ENCODE measurements at regions not wholly inside any gene's neighbourhood (a gene's known extent, or its start where the extent isn't known, plus 50 kb on each side); places are given as distances from the start of the nearest gene placed in this dataset.
"Not testable (repeated sequence)": the region's sequence is repeated elsewhere in the genome, so short reads cannot be mapped to it uniquely, and the experiment has no call there.

DNA sequence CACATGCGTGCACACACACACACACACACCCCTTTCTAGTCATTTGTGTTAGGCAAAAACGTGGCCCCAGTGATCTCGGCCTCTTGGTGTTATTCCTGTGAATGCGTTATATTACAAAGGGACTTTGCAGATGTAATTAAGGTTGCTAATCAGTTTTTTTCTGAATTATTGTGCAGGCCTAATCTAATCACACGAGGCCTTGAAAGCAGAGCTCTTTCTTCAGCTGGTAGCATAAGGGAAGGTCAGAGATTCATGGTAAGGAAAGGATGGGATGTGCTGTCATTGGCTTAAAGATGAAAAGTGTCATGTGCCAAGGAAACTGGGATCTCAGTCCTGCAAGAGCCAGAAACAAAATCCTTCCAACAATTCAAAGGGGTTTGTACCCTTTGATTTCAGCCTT is 113.4 kb upstream of the ELAC2 start:
- no peak for DNase-seq

DNA sequence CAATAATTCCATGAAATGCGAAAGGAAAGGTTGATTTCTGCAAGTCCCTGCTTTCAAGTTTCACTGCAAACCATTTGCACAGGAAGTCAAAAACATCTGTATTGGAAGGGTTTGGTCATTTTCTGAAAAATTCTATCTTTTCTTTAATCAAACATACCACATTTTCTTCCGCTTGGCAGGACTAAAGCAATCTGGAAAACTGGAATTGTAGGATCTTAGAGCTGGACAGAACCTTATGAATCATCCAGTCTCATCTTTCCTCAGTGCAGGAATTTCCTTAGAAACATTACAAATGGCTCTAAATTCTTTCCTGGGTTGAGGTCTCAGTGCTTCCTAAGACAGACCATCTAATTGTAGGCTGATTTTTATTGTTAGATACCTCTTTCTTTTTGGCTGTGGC is 111.5 kb upstream of the ELAC2 start:
- DNase-seq: no peak

DNA sequence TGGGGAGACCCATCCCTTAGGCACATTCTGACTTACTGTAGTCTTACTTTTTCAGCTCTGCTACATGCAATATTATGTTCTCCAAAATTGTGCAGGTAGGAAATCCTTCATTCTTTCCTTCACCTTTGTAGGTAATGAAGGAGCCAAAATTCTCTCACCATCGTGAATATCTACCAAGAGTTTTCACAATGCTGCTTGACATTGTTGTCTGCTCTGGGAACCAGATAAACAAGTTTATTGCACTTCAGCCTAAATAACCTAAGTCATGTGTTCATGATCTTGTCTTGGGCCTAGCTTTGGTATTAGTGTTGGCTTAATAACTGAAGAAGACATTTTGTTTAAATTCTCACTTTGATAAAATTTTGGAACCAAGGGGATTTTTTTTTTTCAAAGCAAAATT is 110.8 kb upstream of the ELAC2 start:
- DNase-seq: no peak

DNA sequence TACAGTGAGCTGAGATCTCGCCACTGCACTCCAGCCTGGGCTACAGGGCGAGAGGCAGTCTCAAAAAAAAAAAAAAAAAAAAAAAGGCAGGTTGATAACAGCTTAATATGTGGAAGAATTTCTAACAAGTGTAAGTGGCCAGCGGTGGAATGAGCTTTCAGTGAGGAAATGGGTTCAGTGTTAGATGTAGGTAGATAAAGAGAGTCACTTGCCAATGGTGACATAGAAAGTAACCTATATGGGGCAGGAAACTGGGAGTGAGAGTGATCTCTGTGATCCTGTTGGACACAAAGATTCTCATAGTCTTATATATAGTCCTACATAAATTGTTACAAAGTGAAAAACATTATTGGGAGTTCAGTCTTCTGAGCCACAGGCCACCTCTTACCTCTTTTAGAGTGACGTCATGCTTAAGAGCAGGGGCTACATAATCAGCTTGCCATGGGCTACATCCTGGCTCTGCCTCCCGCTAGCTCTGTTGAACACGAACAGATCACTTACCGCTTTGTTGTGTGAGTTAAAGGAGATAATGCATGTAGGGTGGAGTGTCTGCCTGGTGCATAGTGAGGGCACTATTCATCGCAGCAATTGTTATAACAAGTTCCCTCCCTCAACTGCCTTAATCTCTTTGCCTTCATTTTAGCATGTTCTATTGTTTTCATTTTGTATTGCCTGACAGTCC is 110.2 kb upstream of the ELAC2 start:
- no peak for DNase-seq

DNA sequence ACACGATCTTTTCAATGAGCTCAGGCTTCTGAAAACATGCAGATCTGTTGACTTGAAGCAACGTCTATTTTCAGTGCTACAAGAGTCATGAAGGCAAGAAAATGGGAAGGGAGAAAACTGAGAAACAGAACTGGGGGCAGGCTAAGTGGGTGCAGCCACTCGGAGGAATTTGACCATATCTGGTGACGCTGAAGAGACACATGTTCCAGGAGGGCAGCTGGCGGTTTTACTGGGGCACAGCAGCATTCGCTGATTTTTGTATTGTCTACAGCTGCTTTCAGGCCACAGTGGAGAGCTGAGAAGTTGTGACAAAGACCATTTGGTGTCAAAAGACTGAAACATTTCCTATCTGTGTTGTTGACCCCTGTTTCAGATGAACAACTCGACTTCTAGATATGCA is 103.0 kb upstream of the ELAC2 start:
- DNase-seq: no peak

DNA sequence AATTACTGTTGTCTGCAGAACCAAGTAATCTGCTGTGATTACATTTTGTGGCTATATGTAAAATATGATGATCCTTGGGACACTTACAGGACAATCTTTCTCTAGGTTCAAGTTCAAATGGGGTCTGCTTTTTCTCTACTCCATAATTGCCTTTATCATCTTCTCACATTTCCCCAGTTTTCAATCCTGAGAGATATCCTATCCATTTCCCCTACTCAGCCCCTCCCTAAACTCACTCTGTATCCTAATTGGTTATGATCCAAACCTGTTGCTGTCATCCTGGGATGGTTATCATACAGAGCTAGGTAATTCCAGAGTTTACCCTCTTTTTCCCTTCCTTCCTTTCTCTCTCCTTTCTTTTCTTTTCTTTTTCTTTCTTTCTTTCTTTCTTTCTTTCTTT is 100.5 kb upstream of the ELAC2 start:
- DNase-seq: no peak

DNA sequence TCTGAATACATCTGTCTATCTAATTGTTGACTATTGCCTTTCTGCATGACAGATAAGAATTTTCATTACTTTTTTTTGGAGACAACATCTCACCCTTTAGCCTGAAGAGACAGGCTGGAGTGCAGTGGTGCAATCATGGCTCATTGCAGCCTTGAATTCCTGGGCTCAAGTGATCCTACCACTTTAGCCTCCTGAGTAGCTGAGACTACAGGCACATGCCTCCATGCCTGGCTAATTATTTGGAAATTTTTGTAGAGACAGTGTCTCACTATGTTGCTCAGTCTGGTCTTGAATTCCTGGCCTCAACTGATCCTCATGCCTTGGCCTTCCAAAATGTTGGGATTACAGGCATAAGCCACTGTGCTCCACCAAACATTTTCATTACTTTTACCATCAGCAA is 99.8 kb upstream of the ELAC2 start:
- DNase-seq: no peak

DNA sequence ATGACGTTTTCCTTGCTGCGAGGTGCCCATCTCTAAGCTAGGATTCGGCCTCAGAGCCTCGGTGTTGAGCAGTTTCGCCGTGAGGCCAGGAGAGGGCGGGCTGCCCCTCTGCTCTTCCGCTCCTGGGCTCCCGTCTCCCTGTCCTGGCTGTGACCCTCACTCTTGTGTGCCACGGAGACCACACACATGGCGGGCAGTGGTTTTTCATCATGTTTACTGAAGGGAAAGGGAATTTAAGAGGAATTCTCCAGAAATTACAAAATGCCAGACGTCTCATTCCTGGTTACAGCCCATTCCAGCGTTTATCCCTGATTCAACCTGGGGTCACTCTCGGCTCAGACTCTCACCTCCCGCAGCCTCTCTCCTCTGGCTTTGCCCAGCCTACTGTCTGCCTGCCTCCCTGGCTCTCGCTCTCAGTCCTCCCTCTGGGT is 96.8 kb upstream of the ELAC2 start:
- no peak for DNase-seq

DNA sequence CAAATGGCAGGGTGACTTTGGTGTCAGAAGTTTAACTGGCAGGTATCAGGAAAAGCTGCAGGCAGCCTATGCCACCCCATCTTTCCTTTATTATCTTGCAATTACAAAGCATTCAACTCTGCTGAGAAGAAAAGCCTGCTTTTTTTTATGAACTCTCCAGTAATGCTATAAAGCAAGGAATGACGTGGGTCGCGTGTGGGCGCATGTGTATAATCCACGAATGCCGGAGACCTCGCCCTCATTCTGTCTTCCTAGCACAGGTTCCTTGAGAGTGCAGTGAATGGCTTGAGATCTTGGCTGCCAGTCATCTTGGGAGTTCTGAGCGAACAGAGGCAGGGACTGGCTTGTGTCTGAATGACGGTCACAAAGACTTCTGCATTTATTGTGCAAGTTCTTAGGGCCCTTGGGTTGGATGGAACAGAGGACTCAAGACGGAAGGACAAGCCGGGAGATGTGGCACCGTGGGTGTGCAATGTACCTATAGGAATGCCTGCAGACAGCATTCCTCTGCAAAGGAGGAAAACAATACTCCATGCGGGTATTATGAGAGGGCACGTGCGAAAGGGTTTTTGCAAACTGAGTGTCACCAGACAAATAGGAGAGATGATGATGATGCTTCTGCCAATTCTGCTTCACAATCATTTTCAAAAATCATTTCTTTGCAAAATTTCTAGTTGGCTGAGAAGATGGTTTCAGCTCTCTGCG is 96.1 kb upstream of the ELAC2 start:
- no peak for DNase-seq

DNA sequence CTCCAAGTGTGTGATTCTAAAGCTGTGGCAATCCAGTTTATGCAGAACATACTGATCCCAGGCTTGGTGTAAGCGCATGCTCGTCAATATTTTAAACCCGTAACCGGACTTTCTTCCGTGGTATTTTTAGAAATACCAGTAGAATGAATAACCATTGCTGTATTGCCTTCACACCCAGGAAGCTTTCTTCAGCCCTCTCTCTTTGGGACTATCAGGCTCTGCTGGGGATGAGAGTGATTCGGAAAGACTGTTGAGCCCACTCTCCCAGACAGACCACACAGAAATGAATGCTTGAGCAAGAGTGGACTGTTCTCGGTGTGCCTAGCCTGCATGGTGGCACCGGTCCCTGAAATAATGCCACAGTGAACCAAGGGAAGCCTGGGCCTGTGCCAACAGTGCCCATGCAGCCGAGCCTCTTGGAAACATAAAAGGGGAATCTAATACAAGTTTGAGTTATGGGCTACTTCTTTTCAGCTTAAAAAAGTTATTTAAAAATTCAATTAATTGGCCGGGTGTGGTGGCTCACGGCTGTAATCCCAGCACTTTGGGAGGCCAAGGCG is 89.9 kb upstream of the ELAC2 start:
- DNase-seq: no peak

DNA sequence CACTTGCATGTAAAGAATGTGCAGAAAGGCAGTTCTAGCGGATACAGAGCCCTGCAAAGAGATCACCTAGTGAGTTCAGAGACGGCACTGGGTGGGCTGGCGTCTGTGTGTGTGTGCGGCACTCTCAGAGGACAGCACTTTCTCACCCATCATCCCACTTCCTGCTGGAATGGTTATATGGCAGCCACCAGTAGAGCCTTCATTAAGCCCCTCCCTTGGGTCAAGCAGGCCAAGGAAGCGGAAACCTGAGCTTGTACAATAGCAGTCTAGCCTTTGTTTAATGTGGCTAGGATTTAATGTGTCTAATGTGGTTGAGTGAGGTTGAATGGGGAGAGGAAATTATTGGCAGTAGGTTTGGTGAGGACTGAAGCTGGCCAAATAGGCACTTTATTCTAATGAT is 88.3 kb upstream of the ELAC2 start:
- no peak for DNase-seq

DNA sequence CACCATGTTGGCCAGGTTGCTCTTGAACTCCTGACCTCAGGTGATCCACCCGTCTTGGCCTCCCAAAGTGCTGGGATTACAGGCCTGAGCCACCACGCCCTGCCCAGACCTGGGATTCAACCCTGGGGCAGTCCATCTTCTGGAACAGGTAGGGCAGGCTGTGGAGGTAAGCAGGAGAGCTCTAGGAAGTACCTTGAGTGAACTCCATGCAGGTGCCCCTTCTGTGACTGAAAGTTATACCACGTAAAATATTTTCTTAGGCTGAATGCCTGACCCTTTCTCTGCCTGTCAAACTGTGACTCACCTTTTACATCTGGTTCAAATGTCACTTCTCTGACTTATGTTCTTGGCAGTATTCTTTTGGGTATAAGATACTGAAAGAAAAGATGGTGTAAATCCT is 86.7 kb upstream of the ELAC2 start:
- DNase-seq: no peak

DNA sequence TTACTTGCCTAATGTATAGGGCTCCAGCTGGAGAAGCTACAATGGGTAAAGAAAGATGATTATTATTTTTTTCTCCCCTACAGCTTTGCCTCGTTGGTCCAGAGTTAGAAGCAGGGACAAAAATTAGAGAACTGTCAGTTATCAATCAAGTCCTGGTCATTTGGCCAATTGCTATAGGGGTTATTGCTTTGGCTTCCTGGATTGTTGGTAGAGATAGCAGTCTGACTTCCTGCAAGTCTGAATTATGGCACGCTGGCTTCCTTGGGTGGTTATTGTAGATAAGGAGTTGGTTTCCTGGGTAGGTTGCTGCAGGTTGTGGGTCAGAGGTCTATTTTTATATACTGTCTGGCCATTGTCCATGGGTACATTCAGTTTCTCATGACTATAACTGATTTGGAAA is 84.7 kb upstream of the ELAC2 start:
- DNase-seq: no peak

DNA sequence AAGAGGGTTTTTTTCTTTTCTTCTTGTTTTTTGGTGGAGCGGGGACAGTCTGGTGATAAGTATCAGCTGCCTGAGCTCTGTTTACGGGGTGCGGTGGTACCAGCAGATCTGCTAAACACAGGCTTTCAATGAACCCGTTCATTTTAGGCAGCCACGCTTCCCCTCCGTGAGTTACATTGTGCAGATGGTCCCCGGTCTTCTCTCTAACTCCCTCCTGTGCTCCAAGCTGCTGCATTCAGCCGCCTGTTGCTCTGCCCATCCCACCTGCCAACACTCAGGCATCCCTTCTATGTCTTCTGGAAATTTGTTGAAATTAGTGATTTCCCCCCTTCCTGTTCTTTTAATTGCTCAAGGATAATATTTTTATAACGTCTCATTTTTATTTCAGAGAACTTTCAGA is 82.1 kb upstream of the ELAC2 start:
- no peak for DNase-seq

DNA sequence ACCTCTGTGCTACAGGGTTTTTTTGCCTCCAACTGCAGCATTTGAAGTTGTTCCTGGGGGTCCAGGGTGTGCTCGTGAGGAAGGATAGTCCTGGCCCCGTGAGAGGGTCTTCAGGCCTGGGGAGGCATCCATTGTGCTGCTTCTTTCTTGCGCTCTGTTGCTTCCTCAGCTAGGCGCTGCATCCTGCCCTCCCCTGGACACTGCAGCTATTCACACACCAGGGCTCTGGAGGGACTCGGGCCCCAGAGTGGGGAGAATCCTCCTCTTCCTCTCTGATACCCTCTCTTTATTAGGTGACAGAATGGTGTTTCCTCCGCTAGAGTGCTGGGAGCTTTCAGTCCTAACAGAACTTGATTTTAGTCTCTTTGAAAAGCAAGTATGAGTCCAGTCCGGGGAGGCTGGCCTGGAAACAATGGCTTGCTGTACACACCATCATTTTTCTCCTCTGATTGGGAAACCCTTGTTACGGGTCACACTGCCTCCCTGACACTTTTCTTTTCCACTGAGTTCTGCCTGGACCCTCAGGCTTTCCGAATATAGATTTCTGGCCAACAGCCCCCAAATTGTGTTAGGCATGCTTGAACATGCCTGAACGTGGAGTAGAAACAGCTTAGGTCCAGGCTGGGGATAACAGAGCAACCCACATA is 81.4 kb upstream of the ELAC2 start:
- no peak for DNase-seq

DNA sequence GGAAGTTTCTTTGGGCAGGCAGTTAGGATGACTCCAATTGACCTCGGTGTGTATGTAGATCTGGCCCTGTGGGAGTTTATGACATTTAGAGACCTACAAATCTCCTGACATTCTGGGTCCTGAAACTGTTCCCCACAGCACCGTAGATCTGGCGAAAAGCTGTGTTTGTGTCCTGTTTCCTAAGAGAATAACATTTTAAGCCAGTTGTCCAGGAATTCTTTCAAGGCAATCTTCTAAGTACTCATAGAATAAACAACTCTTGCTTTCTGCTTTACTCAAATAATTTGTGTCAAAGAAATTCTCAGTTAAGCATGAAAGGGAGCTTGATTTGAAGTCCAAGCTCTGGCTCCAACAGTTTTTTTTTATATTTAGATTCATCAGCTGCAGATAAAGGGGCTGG is 78.5 kb upstream of the ELAC2 start:
- DNase-seq: no peak

DNA sequence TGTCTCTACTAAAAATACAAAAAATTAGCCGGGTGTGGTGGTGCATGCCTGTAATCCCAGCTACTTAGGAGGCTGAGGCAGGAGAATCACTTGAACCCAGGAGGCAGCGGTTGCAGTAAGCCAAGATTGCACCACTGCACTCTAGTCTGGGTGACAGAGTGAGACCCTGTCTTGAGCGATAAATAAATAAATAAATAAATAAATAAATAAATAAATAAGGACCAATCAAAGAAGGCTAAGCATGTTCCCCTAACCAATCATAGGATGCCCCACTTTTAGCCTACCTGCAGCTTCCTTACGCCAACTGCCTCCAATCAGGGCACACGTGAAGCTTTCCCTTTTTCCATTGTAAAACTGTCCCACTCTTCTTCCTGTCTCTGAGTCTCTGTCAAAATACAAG is 74.2 kb upstream of the ELAC2 start:
- not testable (repeated sequence) for DNase-seq

DNA sequence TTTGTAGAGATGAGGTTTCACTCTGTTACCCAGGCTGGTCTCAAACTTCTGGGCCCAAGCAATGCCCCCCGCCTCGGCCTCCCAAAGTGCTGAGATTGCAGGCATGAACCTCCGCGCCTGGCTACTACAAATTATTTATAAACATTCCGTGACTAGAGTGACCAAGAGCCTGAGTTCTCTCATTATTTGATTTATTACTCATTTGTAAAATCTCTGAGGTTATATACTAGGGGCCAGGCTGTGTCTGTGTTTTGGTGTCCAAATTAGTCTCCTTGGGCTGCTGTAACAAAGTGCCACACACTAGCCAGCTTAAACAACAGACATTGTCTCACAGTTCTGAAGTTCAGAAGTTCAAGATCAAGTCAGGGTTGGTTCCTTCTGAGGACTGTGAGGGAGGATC is 70.8 kb upstream of the ELAC2 start:
- DNase-seq: no peak

DNA sequence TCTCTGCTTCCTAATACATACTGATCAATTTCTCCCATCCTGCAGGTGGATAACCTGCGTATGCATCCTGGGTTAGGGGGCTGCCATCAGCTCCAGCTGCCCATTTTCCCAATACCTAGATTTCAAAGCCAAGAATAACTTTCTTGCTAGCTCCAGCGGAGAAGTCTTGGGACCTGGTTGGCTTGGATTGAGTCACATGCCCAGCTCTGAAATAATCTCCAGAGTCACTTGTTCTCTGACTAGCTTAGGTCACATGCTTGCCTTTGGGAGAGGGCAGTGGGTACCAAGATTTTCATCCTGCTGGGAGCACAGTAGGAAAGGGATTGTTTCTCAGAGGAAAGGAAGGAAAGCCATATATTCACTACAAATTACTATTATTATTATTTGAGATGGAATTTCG is 70.0 kb upstream of the ELAC2 start:
- no peak for DNase-seq

DNA sequence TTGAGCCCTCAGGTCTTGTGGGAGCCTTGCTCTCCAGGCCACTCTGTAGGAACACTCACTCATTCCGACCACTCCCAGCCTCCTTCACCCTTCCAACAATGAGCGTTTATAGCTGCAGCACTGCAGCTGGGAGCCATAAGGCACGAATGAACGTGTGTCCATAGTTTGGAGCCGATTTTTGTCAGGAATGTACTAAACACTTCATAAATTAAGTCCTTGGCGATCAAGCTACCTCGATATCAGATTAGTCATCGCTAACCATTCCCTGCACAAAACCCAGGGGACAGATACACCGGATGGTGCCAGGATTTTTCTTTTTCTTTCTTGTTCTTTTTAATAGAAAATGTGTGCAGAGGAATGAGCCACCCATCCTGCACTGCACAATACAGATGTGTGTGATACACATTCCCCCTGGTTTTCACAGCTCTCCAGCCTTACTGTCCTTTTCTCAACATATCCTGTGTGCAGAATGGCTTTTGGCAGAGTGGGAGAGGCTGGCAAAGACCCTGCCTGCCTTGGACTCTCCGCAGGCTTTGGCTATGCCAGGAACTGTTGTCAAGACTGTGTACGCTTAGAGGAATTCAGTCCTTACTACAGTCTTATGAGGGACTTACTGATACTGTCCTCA is 68.4 kb upstream of the ELAC2 start:
- no peak for DNase-seq

DNA sequence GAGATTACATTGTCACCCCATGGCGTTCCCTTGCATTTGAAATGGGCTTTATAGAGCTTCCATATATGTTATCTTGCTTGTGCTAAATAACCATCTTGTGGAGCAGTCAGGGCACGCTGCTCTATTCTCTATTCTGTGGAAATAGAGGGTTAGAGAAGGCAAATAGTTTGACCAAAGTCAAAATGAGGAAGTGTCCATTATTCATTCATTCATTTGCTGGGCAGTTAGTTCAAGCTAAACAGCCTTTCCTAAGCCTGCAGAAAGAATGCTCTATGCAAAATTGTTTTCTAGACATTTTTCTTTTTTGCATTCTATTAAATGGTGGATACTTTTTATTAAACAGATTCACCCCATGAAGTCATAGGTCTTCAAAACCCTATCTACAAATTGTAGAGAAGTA is 67.8 kb upstream of the ELAC2 start:
- no peak for DNase-seq

DNA sequence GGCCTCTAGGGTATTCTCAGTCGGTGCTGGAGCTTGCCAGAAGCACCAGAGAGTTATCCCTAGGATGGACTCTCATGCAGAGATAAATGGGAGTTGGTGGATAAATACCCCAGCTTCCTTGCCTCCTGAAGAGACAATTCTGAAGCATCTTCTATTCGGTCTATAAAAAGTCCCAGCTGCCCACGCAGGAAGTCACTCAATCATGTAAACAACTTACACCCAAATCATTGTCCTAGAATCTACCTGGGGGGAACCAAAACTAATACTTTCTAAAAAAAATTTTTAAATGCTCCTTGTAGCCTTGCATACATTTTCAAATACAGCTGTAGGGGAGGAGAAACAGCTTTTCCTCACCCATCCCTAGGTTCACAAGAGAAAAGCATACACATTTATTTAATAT is 66.6 kb upstream of the ELAC2 start:
- no peak for DNase-seq

DNA sequence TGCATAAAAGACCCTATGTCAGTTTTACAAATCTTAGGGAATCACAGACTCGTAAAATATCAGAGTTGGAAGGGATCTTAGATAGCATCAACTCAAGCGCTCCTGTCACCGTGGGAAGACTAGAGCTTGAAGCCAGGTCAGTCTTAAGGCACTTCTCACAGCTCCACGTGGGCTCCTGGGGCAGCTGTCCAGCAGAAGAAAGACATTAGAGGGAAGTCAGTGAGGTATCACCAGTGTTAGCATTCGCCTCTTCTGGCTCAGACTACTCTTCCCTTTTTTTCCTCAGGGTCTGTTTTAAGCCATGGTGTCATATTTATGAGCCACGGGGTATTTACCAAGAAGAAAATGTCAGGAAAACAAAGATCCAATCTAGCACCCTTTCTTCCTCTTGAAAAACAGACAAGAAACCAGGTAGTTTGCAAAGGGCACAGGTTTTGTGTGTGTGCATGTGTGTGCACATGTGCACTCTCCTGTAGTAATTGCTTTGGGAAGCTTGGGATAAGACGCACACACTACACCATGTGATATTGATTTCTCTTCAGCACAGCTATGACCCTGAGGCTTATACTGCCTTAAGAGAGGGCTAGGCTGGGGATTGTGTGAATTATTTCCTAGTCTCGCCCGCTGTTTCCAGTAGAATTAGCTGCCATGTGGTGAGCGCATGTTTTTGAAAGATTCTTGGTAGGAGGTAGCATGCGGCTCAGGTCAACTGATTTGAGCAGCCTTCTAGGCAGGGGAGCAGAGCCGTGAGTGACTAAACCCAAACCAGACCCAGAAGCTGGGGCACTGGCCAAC is 61.0 kb upstream of the ELAC2 start:
- DNase-seq: no peak
